Lower leg skin (tissue), 4 donors: ENCODE measurements at regions not wholly inside any gene's neighbourhood (a gene's known extent, or its start where the extent isn't known, plus 50 kb on each side); places are given as distances from the start of the nearest gene placed in this dataset.

ENCODE experiments used
- DNase-seq, 2 donors: peaks; one replicate each; pipeline ENCODE4 v3.0.0-alpha.2; 2019; ENCODE audit warnings: low spot score in 2 of 2
- H3K4me3 ChIP-seq: fragments of 200-600 bp; sonication (generic); 2 replicates; pipeline ENCODE4 v1.5.1; 2017; ENCODE audit warnings: mild to moderate bottlenecking, low read depth; ENCODE audit not compliant: poor library complexity, severe bottlenecking
- CTCF ChIP-seq, 3 donors: fragments of 450-650 bp; IDR thresholded peaks; one replicate each; pipeline ENCODE4 v1.5.1; 2016; ENCODE audit warnings: antibody characterized with exemption in 3 of 3, mild to moderate bottlenecking in 3 of 3, moderate library complexity in 2 of 3
- POLR2A ChIP-seq, 2 donors: fragments of 450-650 bp; IDR thresholded peaks; one replicate each; pipeline ENCODE4 v1.6.1; 2016 to 2017; ENCODE audit warnings: antibody characterized with exemption in 2 of 2, mild to moderate bottlenecking in 1 of 2, moderate library complexity in 1 of 2
- WGBS, 2 donors: methylation state at CpG; one replicate each; pipeline ENCODE4 v1.1.5; 2018; 5-methylcytosine and 5-hydroxymethylcytosine counted together
- intact Hi-C: fragments of 100-400 bp; cut with DNase I; formaldehyde crosslinking; loops from one replicate; pipeline ENCODE4 v1.15.0; 2023; ENCODE audit warnings: low total_unique reads

DNA sequence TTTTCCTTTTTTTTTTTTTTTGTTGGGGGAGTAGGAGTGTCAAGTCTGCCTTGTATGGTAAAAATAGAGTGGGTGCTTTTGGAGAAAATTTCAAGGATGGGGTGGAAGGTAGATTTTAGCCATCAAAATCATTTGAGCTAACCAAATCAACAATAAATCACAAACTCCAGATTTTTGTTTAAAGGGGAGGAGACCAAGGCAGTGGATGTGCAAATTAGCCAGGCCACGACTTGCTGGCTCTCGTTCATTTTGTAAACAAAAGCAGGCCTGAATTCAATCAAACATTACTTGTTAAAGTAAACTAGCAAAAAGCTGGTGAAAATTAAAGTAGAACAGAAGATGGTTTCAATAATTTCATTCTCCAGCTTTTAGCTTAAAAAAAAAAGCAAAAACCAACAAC lies 387.2 kb downstream of the BMP4 start:
- TF ChIP-seq CTCF (IDR thresholded peaks at IDR 0.05) (no peak), POLR2A (IDR thresholded peaks at IDR 0.05) (no peak)
- DNase-seq, result no peak
- H3K4me3 ChIP-seq, result no peak overlapping the region
- intact Hi-C loops, result no loop called here
- 57 to 59% methylated on average over 2 of the region's 2 CpGs for WGBS, 2 donors

DNA sequence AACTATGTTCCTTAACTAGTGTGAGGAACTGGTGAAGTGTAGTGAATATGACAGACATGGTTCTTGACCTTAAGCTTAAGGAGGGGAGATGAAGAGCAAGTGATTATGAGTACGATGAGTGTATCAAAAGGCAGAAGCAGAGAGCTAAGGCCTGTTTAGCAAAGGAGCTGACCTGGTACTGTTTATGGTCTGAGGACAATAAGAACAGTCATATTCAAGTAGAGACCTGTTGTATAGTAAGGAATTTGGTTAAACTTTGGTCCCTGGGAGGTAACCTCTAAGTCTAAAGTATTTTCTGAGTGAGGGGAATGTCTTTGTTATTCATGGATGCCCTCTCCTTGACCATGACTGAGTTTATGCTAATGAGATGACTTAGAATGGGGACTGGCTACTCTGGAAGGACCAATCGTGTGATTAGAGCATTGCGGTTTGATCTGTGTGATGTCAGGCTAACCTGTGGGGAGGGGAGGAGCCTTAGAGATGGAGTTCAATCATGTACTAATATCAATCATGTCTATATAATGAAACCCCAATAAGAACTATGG lies 389.3 kb downstream of the BMP4 start:
- 93 to 96% methylated on average over 3 of the region's 3 CpGs for WGBS, 2 donors

DNA sequence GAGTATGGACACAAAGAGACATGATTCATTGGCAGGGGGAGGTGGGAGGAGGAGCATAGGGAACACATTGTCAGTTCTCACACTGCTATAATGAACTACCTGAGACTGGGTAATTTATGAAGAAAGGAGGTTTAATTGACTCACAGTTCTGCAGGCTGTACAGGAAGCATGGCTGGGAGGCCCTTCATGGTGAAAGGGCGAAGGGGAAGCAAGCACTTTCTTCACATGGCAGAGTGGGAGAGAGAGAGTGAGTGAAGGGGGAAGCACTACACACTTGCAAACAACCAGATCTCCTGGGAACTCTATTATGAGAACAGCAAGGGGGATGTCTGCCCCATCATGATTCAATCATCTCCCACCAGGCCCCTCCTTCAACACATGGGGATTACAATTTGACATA lies 391.8 kb downstream of the BMP4 start:
- no peak overlapping the region for H3K4me3 ChIP-seq
- intact Hi-C loops, result no loop called here
- TF ChIP-seq CTCF (IDR thresholded peaks at IDR 0.05) (no peak), POLR2A (IDR thresholded peaks at IDR 0.05) (no peak)
- no peak for DNase-seq
- 74 to 87% methylated on average over 1 of the region's 1 CpG for WGBS, 2 donors

More for the DNA sequence above, 389.3 kb downstream of the BMP4 start:
- intact Hi-C loops, result no loop called here
- no peak overlapping the region for H3K4me3 ChIP-seq
- no peak for DNase-seq
- no peak for TF ChIP-seq POLR2A (IDR thresholded peaks at IDR 0.05)
- TF ChIP-seq CTCF (IDR thresholded peaks at IDR 0.05), result no peak

- intact Hi-C loops, result no loop called here
- no peak for DNase-seq
- no peak overlapping the region for H3K4me3 ChIP-seq
- no peak for TF ChIP-seq CTCF (IDR thresholded peaks at IDR 0.05)
- no peak for TF ChIP-seq POLR2A (IDR thresholded peaks at IDR 0.05)
Measured at GRCh38 chr14:53563628-53564027, 393.0 kb downstream of the BMP4 start.

GRCh38 chr14:53553221-53553620 lies 400.1 kb upstream of the DDHD1 start:
- H3K4me3 ChIP-seq, result no peak overlapping the region
- TF ChIP-seq POLR2A (IDR thresholded peaks at IDR 0.05), result no peak
- TF ChIP-seq CTCF (IDR thresholded peaks at IDR 0.05), result no peak
- intact Hi-C loops, result loop anchor here (10.0 kb wide), 1 partner anchor 782 kb away; no protein-coding TSS in a partner anchor
- DNase-seq, result no peak
- 76 to 88% methylated on average over 4 of the region's 4 CpGs for WGBS, 2 donors

GRCh38 chr14:53551862-53552261 lies 398.7 kb upstream of the DDHD1 start:
- intact Hi-C loops, result loop anchor here (10.0 kb wide), 1 partner anchor 783 kb away; no protein-coding TSS in a partner anchor
- no peak for TF ChIP-seq CTCF (IDR thresholded peaks at IDR 0.05)
- TF ChIP-seq POLR2A (IDR thresholded peaks at IDR 0.05), result no peak
- DNase-seq, result no peak
- H3K4me3 ChIP-seq, result no peak overlapping the region
